ENCODE measurements at regions not wholly inside any gene's neighbourhood (a gene's known extent, or its start where the extent isn't known, plus 50 kb on each side); places are given as distances from the start of the nearest gene placed in this dataset.
"Not testable (repeated sequence)": the region's sequence is repeated elsewhere in the genome, so short reads cannot be mapped to it uniquely, and the experiment has no call there.

- DNase-seq: no peak
Observed at GRCh38 chr15:57878573-57878972, 172.1 kb downstream of the POLR2M start.

DNA sequence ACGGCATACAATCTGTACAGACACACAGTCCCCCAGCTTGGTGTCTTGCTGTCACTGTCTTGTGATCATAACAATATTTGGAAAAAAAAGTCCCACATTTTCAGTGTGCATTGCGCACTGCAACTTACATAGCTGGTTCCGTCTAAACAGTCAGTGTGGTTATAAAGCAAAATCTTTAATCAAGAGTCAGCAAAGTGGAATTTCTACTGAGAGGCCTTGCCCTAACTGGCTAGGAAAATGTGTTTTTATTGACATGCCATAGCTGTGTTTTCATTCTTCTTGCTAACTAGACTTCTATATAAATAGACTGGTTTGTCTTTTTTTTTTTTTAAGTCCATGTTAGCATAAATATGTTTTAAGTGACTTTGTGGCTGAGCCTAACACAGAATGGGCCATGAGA is 174.8 kb downstream of the POLR2M start:
- DNase-seq: no peak

- no peak for DNase-seq
Observed at GRCh38 chr15:57881972-57882371, 175.5 kb downstream of the POLR2M start.

DNA sequence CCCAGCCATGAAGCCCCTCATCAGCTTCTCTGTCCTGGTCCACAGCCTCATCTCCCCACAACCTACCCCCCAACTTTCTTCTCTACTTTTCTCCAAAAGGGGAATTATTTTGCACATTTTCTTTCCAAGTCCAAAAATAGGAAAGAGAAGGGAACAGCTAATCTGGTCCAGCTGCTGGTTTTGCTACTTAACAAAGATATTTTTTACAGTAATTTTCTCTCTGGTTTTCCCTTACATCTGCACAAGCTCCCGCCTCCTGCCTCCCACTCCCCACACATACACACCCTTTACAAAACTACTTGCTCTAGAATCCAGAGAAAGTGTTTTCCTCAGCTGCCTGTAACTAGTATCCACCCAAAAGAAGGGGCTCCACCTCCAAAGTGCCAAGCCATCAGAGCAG is 177.2 kb downstream of the POLR2M start:
- no peak for DNase-seq

DNA sequence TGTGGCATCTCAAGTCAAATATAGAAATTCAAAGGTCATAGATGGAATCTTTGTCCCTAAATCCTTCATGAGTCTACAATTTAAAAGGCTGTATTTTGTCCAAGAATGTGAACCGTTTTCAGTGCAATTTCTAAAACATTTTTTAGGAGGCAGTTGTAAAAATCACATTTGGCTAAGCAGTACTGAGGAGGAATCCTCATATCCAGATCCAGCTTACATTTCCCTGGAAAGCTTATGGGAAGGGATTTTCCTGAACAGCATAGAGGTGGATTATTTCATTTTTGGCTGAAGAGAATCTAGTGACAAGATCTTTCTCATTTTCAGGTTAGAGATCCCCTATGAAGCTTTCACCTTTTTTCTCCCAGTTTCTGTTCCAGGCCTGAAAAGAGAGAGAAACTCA is 178.4 kb downstream of the POLR2M start:
- DNase-seq: no peak

GRCh38 chr15:57885435-57885834 is 178.9 kb downstream of the POLR2M start:
- DNase-seq: no peak

DNA sequence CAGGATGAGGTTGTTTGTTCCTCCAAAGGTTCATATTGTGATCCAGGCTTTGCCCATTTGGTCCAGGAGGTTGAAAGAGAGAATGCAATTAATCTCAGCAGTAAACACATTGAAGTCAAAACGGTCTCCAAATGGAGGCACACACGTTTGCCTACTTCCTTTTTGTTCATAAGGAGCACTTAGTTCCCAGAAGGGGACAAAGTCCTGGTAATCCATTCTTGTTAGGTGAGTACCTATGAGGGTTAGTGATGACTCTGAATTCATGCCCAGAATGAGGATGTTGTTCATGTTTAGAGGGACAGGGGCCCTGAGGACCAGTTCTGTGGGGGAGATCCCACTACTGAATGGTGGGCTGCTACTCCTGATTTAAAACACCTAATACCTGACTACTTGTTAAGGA is 177.7 kb downstream of the ALDH1A2 start:
- DNase-seq: no peak

- DNase-seq: no peak
Observed at GRCh38 chr15:57890351-57890750, 175.2 kb downstream of the ALDH1A2 start.

GRCh38 chr15:57890878-57891277 is 174.6 kb downstream of the ALDH1A2 start:
- DNase-seq: no peak

DNA sequence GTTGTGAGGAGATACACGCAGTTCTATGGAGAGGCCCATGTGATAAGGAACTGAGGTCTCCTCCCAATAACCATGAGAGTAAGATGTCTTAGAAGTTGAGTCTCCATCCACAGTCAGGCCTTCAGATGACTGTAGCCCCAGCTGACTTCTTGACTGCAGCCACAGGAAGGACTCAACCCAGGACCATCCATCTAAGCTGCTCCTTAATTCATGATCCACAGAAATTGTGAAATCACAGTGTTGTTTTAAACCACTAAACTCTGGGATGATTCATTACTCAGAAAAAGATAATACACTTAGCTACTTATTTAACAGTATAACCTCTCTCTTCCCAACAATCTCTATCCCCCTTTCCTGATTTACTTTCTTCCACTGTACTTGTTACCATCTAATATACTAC is 173.3 kb downstream of the ALDH1A2 start:
- DNase-seq: no peak

DNA sequence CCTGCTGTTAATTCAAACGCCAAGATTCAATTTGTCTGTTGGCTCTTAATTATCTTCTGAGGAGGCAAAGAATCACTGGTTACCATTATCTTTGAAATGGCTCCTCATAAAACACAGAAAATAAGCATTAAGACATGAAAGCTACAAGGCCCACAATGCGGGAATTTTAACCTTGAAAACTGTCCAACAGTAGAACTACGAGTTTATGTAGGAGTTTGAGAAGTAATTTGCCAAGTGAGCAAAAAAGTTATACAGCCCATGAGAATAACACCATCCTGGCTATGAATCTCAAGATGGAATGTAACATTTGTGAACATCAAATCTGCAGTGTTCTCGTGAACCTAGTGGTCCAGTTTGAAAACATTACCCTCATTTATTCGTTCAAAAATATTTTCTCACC is 172.5 kb downstream of the ALDH1A2 start:
- no peak for DNase-seq

DNA sequence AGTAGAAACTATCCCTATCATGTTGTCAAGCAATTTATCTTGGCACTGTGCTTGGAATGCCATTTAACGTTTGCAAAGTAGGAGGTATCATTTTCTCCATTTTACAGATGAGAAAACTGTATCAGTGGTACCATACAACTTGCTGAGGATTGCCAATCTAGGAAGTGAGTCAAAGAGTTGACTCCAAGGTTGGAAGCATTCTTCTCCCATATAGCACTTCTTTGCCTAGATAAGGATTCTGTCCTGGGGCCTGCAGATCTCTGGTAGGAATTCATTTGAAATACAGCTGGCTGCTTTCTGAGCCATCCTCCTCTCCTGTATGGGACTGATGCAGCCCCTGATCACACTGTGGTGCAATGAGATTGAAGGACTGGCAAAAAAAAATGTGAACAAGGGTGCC is 170.2 kb downstream of the ALDH1A2 start:
- DNase-seq: no peak

- DNase-seq: no peak
Observed at GRCh38 chr15:57896114-57896513, 169.4 kb downstream of the ALDH1A2 start.

DNA sequence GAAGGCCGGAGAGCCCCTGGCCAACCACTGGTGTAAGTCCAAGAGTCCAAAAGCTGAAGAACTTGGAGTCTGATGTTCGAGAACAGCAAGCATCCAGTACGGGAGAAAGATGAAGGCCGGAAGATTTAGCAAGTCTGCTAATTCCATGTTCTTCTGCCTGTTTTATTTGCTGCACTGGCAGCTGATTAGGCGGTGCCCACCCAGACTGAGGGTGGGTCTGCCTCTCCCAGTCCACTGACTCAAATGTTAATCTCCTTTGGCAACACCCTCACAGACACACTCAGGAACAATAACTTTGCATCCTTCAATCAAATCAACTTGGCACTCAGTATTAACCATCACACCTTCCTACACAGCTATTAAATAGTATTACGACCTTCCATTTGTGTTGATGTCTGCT is 168.6 kb downstream of the ALDH1A2 start:
- not testable (repeated sequence) for DNase-seq

DNA sequence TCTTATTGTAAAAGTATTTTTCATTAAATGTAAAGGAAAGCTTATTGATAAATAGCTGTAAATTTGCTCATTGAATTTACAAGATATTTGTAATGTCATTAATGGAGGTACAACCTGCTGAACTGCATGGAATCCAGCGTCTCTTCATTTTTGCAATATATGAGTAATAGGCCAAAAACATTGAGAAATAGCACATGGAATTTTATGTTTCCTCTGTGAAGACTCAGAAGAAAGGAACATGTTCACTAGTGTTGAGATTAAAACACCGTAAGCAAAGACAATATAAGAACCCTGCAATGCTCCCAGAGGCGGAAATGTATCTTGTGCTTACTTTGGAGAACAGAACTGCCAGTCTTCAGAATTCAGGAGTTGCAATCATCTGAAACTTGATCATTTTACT is 167.6 kb downstream of the ALDH1A2 start:
- no peak for DNase-seq

- DNase-seq: no peak
Observed at GRCh38 chr15:57902155-57902554, 163.4 kb downstream of the ALDH1A2 start.
